SK-N-SH treated with all-trans-retinoic acid at 6 μM for 48 hours (cell line): ENCODE measurements at regions not wholly inside any gene's neighbourhood (a gene's known extent, or its start where the extent isn't known, plus 50 kb on each side); places are given as distances from the start of the nearest gene placed in this dataset.

ENCODE experiments used
- BACH2 ChIP-seq: fragments of 250-450 bp; sonication (Bioruptor Pico); IDR thresholded peaks from 2 replicates; pipeline ENCODE4 v1.9.0; 2021; ENCODE audit warnings: mild to moderate bottlenecking, borderline replicate concordance
- ESRRG ChIP-seq: fragments of 250-450 bp; sonication (Bioruptor Pico); IDR thresholded peaks from 2 replicates; pipeline ENCODE4 v1.6.1; 2021; ENCODE audit warnings: mild to moderate bottlenecking
- ISL1 ChIP-seq: fragments of 250-450 bp; sonication (Bioruptor Pico); IDR thresholded peaks from 2 replicates; pipeline ENCODE4 v2.1.2; 2022; ENCODE audit warnings: mild to moderate bottlenecking, moderate library complexity
- RARB ChIP-seq: fragments of 250-450 bp; sonication (Bioruptor Pico); IDR thresholded peaks from 2 replicates; pipeline ENCODE4 v1.8.0; 2021; ENCODE audit warnings: mild to moderate bottlenecking, moderate library complexity
- TF ChIP-seq, protein P1 (sequence below): fragments of 250-450 bp; sonication (Bioruptor Pico); IDR thresholded peaks from 2 replicates; pipeline ENCODE4 v1.8.0; 2020; ENCODE audit warnings: mild to moderate bottlenecking, moderate library complexity, borderline replicate concordance

DNA sequence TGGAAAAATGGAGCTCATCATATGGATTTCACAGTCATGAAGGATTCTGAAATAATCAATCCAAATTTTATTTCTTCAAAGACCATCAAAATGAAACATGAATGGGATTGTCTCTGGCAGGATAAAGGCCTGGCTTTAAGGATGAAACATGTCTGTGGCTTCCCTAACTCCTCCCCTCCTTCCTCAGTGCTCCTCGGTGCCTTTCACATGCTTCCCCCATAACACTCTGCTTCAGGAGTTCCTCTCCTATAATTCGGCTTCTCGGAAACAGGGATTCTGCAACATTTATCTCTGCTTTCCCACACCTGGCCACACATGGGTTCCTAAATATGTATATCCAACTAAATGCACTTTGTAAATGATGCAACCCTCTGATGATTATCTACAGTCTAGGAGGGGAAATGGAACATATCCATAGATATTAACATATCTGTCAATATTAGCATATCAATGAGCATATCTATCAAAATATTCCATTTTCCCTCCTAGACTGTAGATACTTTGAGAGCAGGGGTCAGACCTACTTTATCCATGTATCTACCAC, 153.8 kb downstream of the PLPP3 start:
- TF ChIP-seq ESRRG: no peak
- TF ChIP-seq, protein P1, sequence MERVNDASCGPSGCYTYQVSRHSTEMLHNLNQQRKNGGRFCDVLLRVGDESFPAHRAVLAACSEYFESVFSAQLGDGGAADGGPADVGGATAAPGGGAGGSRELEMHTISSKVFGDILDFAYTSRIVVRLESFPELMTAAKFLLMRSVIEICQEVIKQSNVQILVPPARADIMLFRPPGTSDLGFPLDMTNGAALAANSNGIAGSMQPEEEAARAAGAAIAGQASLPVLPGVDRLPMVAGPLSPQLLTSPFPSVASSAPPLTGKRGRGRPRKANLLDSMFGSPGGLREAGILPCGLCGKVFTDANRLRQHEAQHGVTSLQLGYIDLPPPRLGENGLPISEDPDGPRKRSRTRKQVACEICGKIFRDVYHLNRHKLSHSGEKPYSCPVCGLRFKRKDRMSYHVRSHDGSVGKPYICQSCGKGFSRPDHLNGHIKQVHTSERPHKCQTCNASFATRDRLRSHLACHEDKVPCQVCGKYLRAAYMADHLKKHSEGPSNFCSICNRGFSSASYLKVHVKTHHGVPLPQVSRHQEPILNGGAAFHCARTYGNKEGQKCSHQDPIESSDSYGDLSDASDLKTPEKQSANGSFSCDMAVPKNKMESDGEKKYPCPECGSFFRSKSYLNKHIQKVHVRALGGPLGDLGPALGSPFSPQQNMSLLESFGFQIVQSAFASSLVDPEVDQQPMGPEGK (CRISPR knock-in tag): no peak
- TF ChIP-seq BACH2 (CRISPR knock-in tag): no peak
- no peak for TF ChIP-seq RARB
- TF ChIP-seq ISL1 (CRISPR knock-in tag): no peak
